ENCODE measurements at regions not wholly inside any gene's neighbourhood (a gene's known extent, or its start where the extent isn't known, plus 50 kb on each side); places are given as distances from the start of the nearest gene placed in this dataset.
A peak's percentile ranks its signal among the peaks of the same experiment; 100 is the strongest.

- no peak for DNase-seq
Observed at GRCh38 chr14:80378084-80378690, 166.9 kb upstream of the DIO2 start.

GRCh38 chr14:80364816-80365215 lies 153.5 kb upstream of the DIO2 start:
- DNase-seq, result peak; percentile 40

GRCh38 chr14:80364274-80364673 lies 153.0 kb upstream of the DIO2 start:
- peak; percentile 50 for DNase-seq

- no peak for DNase-seq
Observed at GRCh38 chr14:80358112-80358511, 146.8 kb upstream of the DIO2 start.

GRCh38 chr14:80356413-80356812 lies 145.1 kb upstream of the DIO2 start:
- DNase-seq, result peak; percentile 3

GRCh38 chr14:80354860-80355581 lies 143.7 kb upstream of the DIO2 start:
- DNase-seq, result no peak

GRCh38 chr14:80352471-80352870 lies 141.2 kb upstream of the DIO2 start:
- no peak for DNase-seq

GRCh38 chr14:80350707-80351106 lies 139.4 kb upstream of the DIO2 start:
- no peak for DNase-seq

GRCh38 chr14:80346395-80346794 lies 135.1 kb upstream of the DIO2 start:
- no peak for DNase-seq

- DNase-seq, result no peak
Observed at GRCh38 chr14:80344208-80344607, 132.9 kb upstream of the DIO2 start.

- no peak for DNase-seq
Observed at GRCh38 chr14:80336608-80337106, 125.4 kb upstream of the DIO2 start.

- no peak for DNase-seq
Observed at GRCh38 chr14:80325688-80326087, 114.4 kb upstream of the DIO2 start.

GRCh38 chr14:80325112-80325511 lies 113.8 kb upstream of the DIO2 start:
- DNase-seq, result no peak

- DNase-seq, result no peak
Observed at GRCh38 chr14:80324649-80325048, 113.3 kb upstream of the DIO2 start.

GRCh38 chr14:80323038-80323665 lies 111.8 kb upstream of the DIO2 start:
- no peak for DNase-seq

GRCh38 chr14:80316441-80316840 lies 105.1 kb upstream of the DIO2 start:
- no peak for DNase-seq

GRCh38 chr14:80315681-80316080 lies 104.4 kb upstream of the DIO2 start:
- DNase-seq, result no peak

GRCh38 chr14:80313806-80314205 lies 102.5 kb upstream of the DIO2 start:
- no peak for DNase-seq

- no peak for DNase-seq
Observed at GRCh38 chr14:80310938-80311750, 99.8 kb upstream of the DIO2 start.

- no peak for DNase-seq
Observed at GRCh38 chr14:80304125-80304766, 92.9 kb upstream of the DIO2 start.

- no peak for DNase-seq
Observed at GRCh38 chr14:80300351-80300750, 89.0 kb upstream of the DIO2 start.

GRCh38 chr14:80298491-80299017 lies 87.2 kb upstream of the DIO2 start:
- no peak for DNase-seq

GRCh38 chr14:80291101-80291500 lies 79.8 kb upstream of the DIO2 start:
- DNase-seq, result no peak

Measured in NCI-H82 (cell line).